Urinary bladder (tissue), 3 donors: ENCODE measurements at regions not wholly inside any gene's neighbourhood (a gene's known extent, or its start where the extent isn't known, plus 50 kb on each side); places are given as distances from the start of the nearest gene placed in this dataset.
"Not testable (repeated sequence)": the region's sequence is repeated elsewhere in the genome, so short reads cannot be mapped to it uniquely, and the experiment has no call there.

Experiments
- DNase-seq: peaks from one replicate; pipeline ENCODE4 v3.0.0-alpha.2; 2015; ENCODE audit errors: extremely low spot score
- H3K27ac ChIP-seq: one replicate; pipeline ENCODE4 v1.5.1; 2013; ENCODE audit warnings: low read depth, mild to moderate bottlenecking, moderate library complexity
- H3K36me3 ChIP-seq: one replicate; pipeline ENCODE4 v1.6.1; 2013; ENCODE audit warnings: mild to moderate bottlenecking, moderate library complexity; ENCODE audit not compliant: insufficient read depth
- H3K4me1 ChIP-seq: one replicate; pipeline ENCODE4 v1.6.1; 2013; ENCODE audit warnings: mild to moderate bottlenecking, moderate library complexity; ENCODE audit not compliant: insufficient read depth
- H3K4me3 ChIP-seq: one replicate; pipeline ENCODE4 v1.5.1; 2013; ENCODE audit warnings: low read depth, low read length
- WGBS: extraction: QIAGEN DNeasy Blood & Tissue Kit; methylation state at CpG from one replicate; pipeline ENCODE4 v1.1.7; 2013; 5-methylcytosine and 5-hydroxymethylcytosine counted together
- donor health status: healthy with polysubstance abuse.
- donor health status: healthy.

DNA sequence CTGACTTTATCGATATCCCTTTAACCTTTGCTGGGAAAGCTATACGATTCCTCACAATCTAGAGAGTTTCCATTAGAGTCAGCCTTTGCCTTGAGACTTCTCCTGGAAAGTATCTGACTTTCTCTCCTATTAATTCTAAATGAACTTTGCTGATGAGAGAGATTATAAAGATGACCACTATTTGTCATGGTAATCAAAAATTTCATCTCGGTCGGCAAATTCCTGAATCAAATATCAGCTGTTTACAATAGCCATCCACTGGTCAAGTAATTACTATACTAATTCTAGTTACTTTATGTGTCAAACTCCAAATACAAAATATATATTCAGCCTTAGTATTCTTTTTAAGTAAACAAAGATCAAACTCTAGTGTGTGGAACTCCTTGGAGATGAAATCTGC, 164.4 kb upstream of the ITGA1 start:
- no peak for DNase-seq
- Histone ChIP-seq H3K27ac (no peak overlapping the region), H3K4me3 (no peak overlapping the region), H3K36me3 (no peaks in the 10 kb centered on the region), H3K4me1 (no peaks in the 10 kb centered on the region)
- WGBS = 82% methylated on average over 4 of the region's 4 CpGs

DNA sequence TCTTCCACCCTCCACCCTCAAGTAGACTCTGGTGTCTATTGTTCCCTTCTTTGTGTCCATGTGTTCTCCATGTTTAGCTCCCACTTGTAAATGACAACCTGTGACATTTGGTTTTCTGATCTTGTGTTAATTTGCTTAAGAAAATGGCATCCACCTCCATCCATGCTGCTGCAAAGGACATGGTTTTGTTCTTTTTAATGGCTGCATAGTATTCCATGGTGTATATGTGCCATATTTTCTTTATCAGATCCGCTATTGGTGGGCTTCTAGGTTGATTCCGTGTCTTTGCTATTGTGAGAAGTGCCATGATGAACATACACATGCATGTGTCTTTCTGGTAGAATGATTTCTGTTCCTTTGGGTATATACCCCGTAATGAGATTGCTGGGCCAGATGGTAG, 163.4 kb upstream of the ITGA1 start:
- H3K27ac ChIP-seq = no peak overlapping the region
- H3K4me3 ChIP-seq = no peak overlapping the region
- H3K36me3 ChIP-seq = no peaks in the 10 kb centered on the region
- WGBS = 91% methylated on average over 3 of the region's 3 CpGs
- no peaks in the 10 kb centered on the region for H3K4me1 ChIP-seq
- no peak for DNase-seq

DNA sequence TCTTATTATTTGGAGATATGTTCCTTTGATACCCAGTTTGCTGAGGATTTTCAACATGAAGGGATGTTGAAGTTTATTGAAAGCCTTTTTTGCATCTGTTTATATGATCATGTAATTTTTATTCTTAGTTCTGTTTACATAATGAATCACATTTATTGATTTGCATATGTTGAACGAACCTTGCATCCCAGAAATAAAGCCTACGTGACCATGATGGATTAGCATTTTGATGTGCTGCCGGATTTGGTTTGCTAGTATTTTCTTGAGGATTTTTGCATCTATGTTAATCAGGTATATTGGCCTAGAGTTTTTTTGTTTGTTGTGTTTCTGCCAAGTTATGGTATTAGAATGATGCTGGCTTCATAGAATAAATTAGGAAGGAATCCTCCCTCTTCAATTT, 161.4 kb upstream of the ITGA1 start:
- H3K4me1 ChIP-seq = no peaks in the 10 kb centered on the region
- H3K36me3 ChIP-seq = no peaks in the 10 kb centered on the region
- H3K4me3 ChIP-seq = no peak overlapping the region
- DNase-seq = no peak
- WGBS = 77% methylated on average over 3 of the region's 3 CpGs
- H3K27ac ChIP-seq = no peak overlapping the region

DNA sequence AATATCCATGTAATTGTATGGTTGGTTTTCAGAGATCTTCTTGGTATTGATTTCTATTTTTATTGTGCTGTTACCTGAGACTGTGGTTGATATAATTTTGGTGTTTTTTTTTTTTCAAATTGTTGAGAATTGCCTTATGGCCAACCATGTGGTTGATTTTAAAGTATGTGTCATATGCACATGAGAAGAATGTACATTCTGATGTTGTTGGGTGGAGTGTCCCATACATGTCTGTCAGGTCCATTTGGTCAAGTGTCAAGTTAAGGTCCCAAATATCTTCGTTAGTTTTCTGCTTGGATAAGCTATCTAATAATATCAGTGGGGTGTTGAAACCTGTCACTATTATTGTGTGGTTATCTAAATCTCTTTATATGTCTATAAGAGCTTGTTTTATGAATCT, 160.0 kb upstream of the ITGA1 start:
- 57% methylated on average over 1 of the region's 1 CpG for WGBS
- Histone ChIP-seq H3K36me3 (no peaks in the 10 kb centered on the region), H3K4me1 (no peaks in the 10 kb centered on the region), H3K4me3 (no peak overlapping the region), H3K27ac (no peak overlapping the region)
- no peak for DNase-seq

DNA sequence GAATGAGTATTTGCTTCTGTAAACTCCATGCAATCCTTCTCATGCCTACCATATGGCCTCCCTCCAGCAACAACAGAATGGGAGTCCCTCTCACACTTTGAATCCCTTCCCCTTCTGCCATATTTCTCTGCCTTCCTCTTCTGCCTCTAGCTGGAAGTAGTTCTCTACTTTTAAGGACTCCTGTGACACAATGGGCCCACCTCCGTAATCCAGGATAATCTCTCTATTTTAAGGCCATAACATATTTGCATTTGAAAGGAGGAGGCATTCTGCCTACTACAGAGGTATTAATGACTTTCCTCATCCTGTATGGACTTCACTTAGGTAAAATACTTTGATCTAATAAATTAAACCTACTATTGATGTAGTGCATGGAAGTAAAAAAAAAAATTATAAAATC, 155.4 kb upstream of the ITGA1 start:
- Histone ChIP-seq H3K4me1 (no peaks in the 10 kb centered on the region), H3K36me3 (no peaks in the 10 kb centered on the region), H3K4me3 (no peak overlapping the region), H3K27ac (no peak overlapping the region)
- DNase-seq = no peak
- 91% methylated on average over 1 of the region's 1 CpG for WGBS

DNA sequence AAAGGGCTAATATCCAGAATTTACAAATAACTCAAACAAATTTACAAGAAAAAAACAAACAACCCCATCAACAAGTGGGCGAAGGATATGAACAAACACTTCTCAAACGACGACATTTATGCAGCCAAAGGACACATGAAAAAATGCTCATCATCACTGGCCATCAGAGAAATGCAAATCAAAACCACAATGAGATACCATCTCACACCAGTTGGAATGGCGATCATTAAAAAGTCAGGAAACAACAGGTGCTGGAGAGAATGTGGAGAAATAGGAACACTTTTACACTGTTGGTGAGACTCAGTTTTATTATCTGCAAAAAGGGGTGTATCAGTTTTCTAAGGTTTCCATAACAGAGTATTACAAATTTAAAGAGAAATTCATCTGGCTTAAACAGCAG, 153.5 kb upstream of the ITGA1 start:
- WGBS = 92% methylated on average over 4 of the region's 4 CpGs
- not testable (repeated sequence) for H3K27ac ChIP-seq, H3K4me3 ChIP-seq, H3K4me1 ChIP-seq, H3K36me3 ChIP-seq, DNase-seq

DNA sequence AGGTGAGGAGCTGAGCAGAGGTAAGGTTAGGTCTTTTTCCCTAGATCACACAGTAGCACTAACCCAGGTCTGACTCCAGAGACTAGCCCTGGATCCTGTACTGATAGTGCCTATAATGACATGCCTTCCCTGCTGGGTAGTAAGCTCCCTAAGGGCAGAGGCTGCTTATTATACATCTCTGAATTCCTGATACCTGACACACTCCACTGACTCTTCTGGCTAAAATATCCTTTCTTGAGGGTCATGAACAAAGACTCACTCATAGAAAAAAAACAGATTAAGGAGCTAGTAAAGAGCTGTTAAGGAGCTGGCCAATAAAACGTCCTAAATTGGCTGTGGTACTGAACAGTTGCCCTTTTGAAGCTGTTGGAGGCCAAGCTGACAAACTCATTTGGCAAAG, 149.0 kb upstream of the ITGA1 start:
- Histone ChIP-seq H3K36me3 (no peaks in the 10 kb centered on the region), H3K4me1 (no peaks in the 10 kb centered on the region), H3K27ac (no peak overlapping the region), H3K4me3 (no peak overlapping the region)
- no peak for DNase-seq
- 23% methylated on average over 1 of the region's 1 CpG for WGBS

DNA sequence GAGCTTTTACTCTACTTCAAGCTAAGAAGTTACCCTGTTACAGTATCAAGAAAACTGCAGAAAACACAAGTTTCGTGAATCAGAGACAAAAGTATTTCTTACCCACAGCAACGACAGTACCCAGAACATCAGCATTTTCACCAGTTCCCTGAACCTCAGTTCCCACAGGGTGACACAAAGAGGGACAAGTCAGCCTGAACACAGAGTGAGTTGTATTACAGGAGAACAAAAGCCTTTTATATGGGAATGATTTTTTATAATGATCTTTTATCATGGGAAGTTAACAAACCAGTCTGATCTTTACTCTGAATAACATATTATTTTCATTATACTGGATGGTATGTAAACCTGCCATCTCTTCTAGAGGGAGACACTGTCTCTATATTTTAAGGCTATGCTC, 139.0 kb upstream of the ITGA1 start:
- WGBS = 82% methylated on average over 2 of the region's 2 CpGs
- H3K36me3 ChIP-seq = no peaks in the 10 kb centered on the region
- no peak for DNase-seq
- H3K4me1 ChIP-seq = no peaks in the 10 kb centered on the region
- no peak overlapping the region for H3K27ac ChIP-seq
- no peak overlapping the region for H3K4me3 ChIP-seq

DNA sequence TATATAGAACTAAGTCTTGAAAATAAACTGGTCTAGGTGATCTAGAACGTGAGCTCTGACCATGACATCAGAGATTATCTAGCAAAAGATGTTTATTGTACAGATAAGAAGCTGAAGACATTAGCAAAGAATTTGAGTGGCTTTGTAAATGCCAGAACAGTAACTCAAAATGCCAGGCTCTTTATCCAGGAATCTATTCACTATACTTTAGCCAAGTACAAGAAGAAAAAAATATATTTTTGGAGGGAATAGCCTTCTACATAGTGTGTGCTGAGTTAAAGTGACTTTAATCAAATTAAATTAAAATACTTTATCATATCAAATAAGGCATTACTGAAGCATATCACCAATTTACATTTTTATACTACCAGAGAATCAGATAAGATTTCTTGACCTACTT, 132.6 kb upstream of the ITGA1 start:
- H3K27ac ChIP-seq = no peak overlapping the region
- no peaks in the 10 kb centered on the region for H3K36me3 ChIP-seq
- no peaks in the 10 kb centered on the region for H3K4me1 ChIP-seq
- WGBS = 41% methylated on average over 1 of the region's 1 CpG
- no peak for DNase-seq
- H3K4me3 ChIP-seq = no peak overlapping the region

DNA sequence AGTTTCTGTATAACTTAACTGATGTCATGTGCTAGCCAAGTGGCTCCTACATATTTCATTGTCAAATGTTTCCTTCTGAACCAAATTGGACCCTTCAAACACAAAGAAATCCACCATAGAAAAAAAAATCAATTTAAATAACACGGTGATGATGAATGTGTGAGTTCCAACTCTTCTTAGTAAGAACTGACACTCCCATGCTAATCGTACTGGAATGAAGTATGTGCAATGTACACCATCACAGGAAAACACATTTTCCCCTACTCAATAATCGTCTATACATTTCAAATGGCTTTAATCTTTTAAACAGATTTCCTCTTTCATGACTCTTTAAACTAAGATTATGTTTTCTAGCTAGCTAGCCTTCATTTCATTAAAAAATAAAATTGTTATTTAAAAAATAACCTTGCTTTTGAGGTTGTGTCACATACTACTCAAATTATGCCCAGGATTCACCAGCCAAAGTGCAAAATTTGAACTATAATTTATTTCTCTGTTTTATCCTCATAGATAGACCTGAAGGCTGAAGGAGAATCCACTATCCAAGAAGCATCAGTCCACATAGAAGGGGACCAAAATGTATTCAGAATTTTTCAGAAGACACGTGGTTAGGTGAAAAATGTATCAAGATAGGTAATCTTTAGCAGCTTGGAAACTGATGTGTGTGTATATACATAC, 131.0 kb upstream of the ITGA1 start:
- Histone ChIP-seq H3K36me3 (no peaks in the 10 kb centered on the region), H3K4me3 (no peak overlapping the region), H3K27ac (no peak overlapping the region), H3K4me1 (no peaks in the 10 kb centered on the region)
- 55% methylated on average over 4 of the region's 4 CpGs for WGBS
- DNase-seq = no peak

DNA sequence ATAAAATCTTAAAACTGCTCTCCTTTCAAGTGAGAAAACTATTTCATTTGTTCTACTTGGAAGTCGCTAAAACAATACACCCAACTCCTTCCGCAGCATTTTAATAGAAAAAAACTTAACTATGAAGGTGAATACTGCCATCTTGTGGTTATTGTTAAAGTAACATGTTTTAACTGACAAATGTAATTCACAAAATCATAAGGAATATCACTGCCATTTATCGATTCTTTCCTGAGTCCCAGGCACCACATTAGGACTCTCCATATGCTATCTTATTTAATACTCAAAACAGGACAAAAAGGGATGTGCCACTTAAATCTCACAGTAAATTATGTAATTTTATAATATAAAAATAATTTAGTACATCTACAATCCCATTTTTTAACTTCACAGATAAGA, 130.5 kb upstream of the ITGA1 start:
- H3K36me3 ChIP-seq = no peaks in the 10 kb centered on the region
- peak; percentile 49 for DNase-seq
- no peak overlapping the region for H3K4me3 ChIP-seq
- H3K4me1 ChIP-seq = no peaks in the 10 kb centered on the region
- no peak overlapping the region for H3K27ac ChIP-seq
- 5% methylated on average over 3 of the region's 3 CpGs for WGBS

DNA sequence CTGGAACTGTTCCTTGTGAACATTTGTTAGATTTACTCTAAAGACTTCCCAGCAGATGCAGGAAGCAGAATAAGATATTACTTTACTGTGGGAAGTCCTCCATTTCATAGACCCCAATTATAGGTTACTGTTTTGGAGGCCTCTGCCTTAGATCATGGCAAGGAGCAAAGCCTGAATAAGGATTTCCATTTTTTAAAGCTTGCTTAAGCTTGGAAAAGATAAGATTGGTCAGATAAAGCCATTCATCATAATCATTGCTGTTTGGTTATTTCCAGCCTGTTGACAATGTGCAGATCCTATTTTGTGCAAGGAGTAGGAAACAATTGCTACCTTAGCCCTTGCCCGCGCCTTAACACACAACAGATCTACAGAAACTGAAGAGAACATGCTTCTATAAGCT, 129.5 kb upstream of the ITGA1 start:
- WGBS = 85% methylated on average over 2 of the region's 2 CpGs
- Histone ChIP-seq H3K27ac (no peak overlapping the region), H3K36me3 (no peaks in the 10 kb centered on the region), H3K4me3 (no peak overlapping the region), H3K4me1 (no peaks in the 10 kb centered on the region)
- no peak for DNase-seq

DNA sequence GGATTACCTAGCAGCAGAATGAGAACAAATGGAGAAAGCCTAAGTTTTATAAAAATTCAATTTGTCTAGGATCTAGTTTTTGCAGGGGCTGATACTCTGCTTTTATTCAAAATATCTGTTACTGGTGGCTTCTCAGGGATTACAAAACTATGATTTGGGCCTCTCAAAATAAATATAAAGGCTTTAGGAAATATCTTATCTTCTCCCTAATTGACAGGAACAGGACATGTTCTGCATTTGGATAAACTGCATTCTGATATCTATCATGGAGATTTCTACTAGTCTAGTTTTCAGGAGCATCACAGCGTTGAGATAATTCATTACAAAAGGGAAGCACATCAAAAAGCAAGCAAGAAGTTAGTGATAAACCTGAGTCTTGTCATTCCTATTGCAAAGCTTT, 127.1 kb upstream of the ITGA1 start:
- DNase-seq = no peak
- Histone ChIP-seq H3K4me3 (no peak overlapping the region), H3K27ac (no peak overlapping the region), H3K4me1 (no peaks in the 10 kb centered on the region), H3K36me3 (no peaks in the 10 kb centered on the region)
- WGBS = 70% methylated on average over 1 of the region's 1 CpG

DNA sequence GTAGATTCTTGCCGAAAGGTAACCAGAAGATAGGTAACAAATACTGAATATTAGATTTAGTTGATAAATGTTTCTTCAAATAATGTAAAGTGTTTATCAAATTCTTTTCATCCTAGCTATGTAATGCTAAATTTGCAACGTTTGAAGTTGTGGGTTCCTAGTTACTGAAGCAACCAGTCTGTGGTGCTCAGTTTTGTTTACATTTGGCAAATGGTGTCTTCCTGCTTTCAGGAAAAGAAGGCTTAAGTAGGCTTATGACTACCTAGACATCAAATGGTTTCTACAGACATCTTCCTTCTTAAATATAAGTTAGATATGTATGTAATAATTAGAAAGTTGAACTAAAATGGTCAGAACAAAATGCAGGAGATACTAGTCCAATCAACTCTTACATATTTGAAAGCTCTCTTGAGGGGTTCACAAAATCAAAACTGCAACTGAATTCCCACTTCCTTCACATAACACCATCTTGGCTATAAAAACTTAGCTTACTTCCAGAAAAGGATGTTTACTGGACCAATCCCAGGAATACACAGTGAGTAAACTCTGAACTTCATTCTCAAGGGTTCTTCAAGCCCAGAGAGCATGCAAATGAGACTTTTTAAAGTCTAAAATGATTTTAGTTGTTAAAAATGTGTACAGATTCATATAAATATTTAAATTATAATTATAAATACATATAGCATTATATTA, 125.7 kb upstream of the ITGA1 start:
- H3K4me1 ChIP-seq = no peaks in the 10 kb centered on the region
- no peak overlapping the region for H3K4me3 ChIP-seq
- H3K27ac ChIP-seq = no peak overlapping the region
- no peaks in the 10 kb centered on the region for H3K36me3 ChIP-seq
- WGBS = 41% methylated on average over 2 of the region's 2 CpGs
- no peak for DNase-seq
